ENCODE measurements at regions not wholly inside any gene's neighbourhood (a gene's known extent, or its start where the extent isn't known, plus 50 kb on each side); places are given as distances from the start of the nearest gene placed in this dataset.
"Not testable (repeated sequence)": the region's sequence is repeated elsewhere in the genome, so short reads cannot be mapped to it uniquely, and the experiment has no call there.

- DNase-seq (ENCODE audit: low spot score) = peak; percentile 65
Measured at GRCh38 chr22:22810018-22810427, 77.6 kb upstream of the IGLL5 start.

- DNase-seq (ENCODE audit: low spot score) = no peak
Measured at GRCh38 chr22:22810471-22810870, 77.1 kb upstream of the IGLL5 start.

- DNase-seq (ENCODE audit: low spot score) = no peak
Measured at GRCh38 chr22:22811016-22812009, 76.3 kb upstream of the IGLL5 start.

- DNase-seq (ENCODE audit: low spot score) = no peak
Measured at GRCh38 chr22:22812031-22812905, 75.3 kb upstream of the IGLL5 start.

GRCh38 chr22:22813126-22814075 lies 74.2 kb upstream of the IGLL5 start:
- DNase-seq (ENCODE audit: low spot score) = no peak

- DNase-seq (ENCODE audit: low spot score) = no peak
Measured at GRCh38 chr22:22814666-22815396, 72.8 kb upstream of the IGLL5 start.

- no peak for DNase-seq (ENCODE audit: low spot score)
Measured at GRCh38 chr22:22815397-22816170, 72.0 kb upstream of the IGLL5 start.

GRCh38 chr22:22816171-22816514 lies 71.5 kb upstream of the IGLL5 start:
- no peak for DNase-seq (ENCODE audit: low spot score)

GRCh38 chr22:22816766-22817410 lies 70.7 kb upstream of the IGLL5 start:
- DNase-seq (ENCODE audit: low spot score) = no peak

GRCh38 chr22:22817468-22818201 lies 70.0 kb upstream of the IGLL5 start:
- peak; percentile 32 for DNase-seq (ENCODE audit: low spot score)

- DNase-seq (ENCODE audit: low spot score) = no peak
Measured at GRCh38 chr22:22818202-22818538, 69.4 kb upstream of the IGLL5 start.

- DNase-seq (ENCODE audit: low spot score) = peak; percentile 16
Measured at GRCh38 chr22:22818861-22819855, 68.5 kb upstream of the IGLL5 start.

GRCh38 chr22:22820076-22820475 lies 67.5 kb upstream of the IGLL5 start:
- no peak for DNase-seq (ENCODE audit: low spot score)

GRCh38 chr22:22820626-22821025 lies 67.0 kb upstream of the IGLL5 start:
- DNase-seq (ENCODE audit: low spot score) = no peak

- DNase-seq (ENCODE audit: low spot score) = no peak
Measured at GRCh38 chr22:22821340-22821739, 66.3 kb upstream of the IGLL5 start.

GRCh38 chr22:22822106-22822505 lies 65.5 kb upstream of the IGLL5 start:
- DNase-seq (ENCODE audit: low spot score) = no peak

GRCh38 chr22:22822553-22822952 lies 65.1 kb upstream of the IGLL5 start:
- DNase-seq (ENCODE audit: low spot score) = not testable (repeated sequence)

Data from iPS-NIHi11 (cell line).